GM06990 (cell line): ENCODE measurements at regions not wholly inside any gene's neighbourhood (a gene's known extent, or its start where the extent isn't known, plus 50 kb on each side); places are given as distances from the start of the nearest gene placed in this dataset.
"Not testable (repeated sequence)": the region's sequence is repeated elsewhere in the genome, so short reads cannot be mapped to it uniquely, and the experiment has no call there.

Experiments used
- DNase-seq: peaks from one replicate; pipeline ENCODE4 v3.0.0-alpha.2; 2011; ENCODE audit not compliant: insufficient read length; ENCODE audit errors: extremely low read depth
- H3K27me3 ChIP-seq: replicated peaks from 2 replicates; pipeline ENCODE4 v1.6.0; 2011; ENCODE audit warnings: low read length; ENCODE audit not compliant: control insufficient read depth, insufficient read depth
- H3K36me3 ChIP-seq: 2 replicates; pipeline ENCODE4 v1.5.1; 2011; ENCODE audit warnings: low read length; ENCODE audit not compliant: control insufficient read depth, insufficient read depth
- H3K4me3 ChIP-seq: replicated peaks from 2 replicates; pipeline ENCODE4 v1.5.1; 2011; ENCODE audit warnings: low read depth, mild to moderate bottlenecking, control low read depth, low read length
- CTCF ChIP-seq: IDR thresholded peaks from 2 replicates; pipeline ENCODE4 v1.5.1; 2011; ENCODE audit warnings: low read length, control low read depth, mild to moderate bottlenecking, inconsistent platforms; ENCODE audit not compliant: insufficient read depth, poor library complexity, severe bottlenecking

GRCh38 chr6:170038251-170038650 is 252.6 kb downstream of the DLL1 start:
- no peak for DNase-seq
- TF ChIP-seq CTCF = no peak
- H3K27me3 ChIP-seq = no peaks in the 10 kb centered on the region
- no peaks in the 10 kb centered on the region for H3K36me3 ChIP-seq
- no peak overlapping the region for H3K4me3 ChIP-seq

GRCh38 chr6:170037541-170038250 is 253.2 kb downstream of the DLL1 start:
- no peak for TF ChIP-seq CTCF

GRCh38 chr6:170036916-170037315 is 254.0 kb downstream of the DLL1 start:
- H3K36me3 ChIP-seq = no peaks in the 10 kb centered on the region
- no peak for TF ChIP-seq CTCF
- H3K27me3 ChIP-seq = no peaks in the 10 kb centered on the region
- no peak for DNase-seq
- H3K4me3 ChIP-seq = no peak overlapping the region

More at GRCh38 chr6:170037541-170038250, 253.2 kb downstream of the DLL1 start:
- H3K27me3 ChIP-seq = no peaks in the 10 kb centered on the region
- no peak for DNase-seq
- no peak overlapping the region for H3K4me3 ChIP-seq
- no peaks in the 10 kb centered on the region for H3K36me3 ChIP-seq

GRCh38 chr6:170036367-170036766 is 254.5 kb downstream of the DLL1 start:
- H3K36me3 ChIP-seq, DNase-seq, H3K27me3 ChIP-seq, H3K4me3 ChIP-seq: not testable (repeated sequence)

- Histone ChIP-seq H3K27me3 (no peaks in the 10 kb centered on the region), H3K36me3 (no peaks in the 10 kb centered on the region), H3K4me3 (no peak overlapping the region)
- TF ChIP-seq CTCF = no peak
- DNase-seq = no peak
Observed at GRCh38 chr6:170035901-170036304, 255.0 kb downstream of the DLL1 start.

- TF ChIP-seq CTCF = no peak
- H3K4me3 ChIP-seq = no peak overlapping the region
- no peaks in the 10 kb centered on the region for H3K27me3 ChIP-seq
- no peaks in the 10 kb centered on the region for H3K36me3 ChIP-seq
- no peak for DNase-seq
Observed at GRCh38 chr6:170035044-170035443, 255.8 kb downstream of the DLL1 start.
